OCI-LY1 (cell line): ENCODE measurements at regions not wholly inside any gene's neighbourhood (a gene's known extent, or its start where the extent isn't known, plus 50 kb on each side); places are given as distances from the start of the nearest gene placed in this dataset.

Experiments used
- H2AFZ ChIP-seq: fragments of 200-600 bp; sonication (generic), shearing (Covaris generic); 2 replicates; pipeline ENCODE4 v1.6.0; 2014; ENCODE audit warnings: antibody characterized with exemption, mild to moderate bottlenecking, low read length
- H3F3A ChIP-seq: fragments of 200-600 bp; sonication (generic), shearing (Covaris generic); 2 replicates; pipeline ENCODE4 v1.6.0; 2014; ENCODE audit warnings: mild to moderate bottlenecking, antibody characterized with exemption, low read length, moderate library complexity; ENCODE audit not compliant: insufficient read depth
- H3K27ac ChIP-seq: fragments of 200-600 bp; sonication (generic); 2 replicates; pipeline ENCODE4 v1.5.1; 2014; ENCODE audit warnings: low read length, mixed run types, mild to moderate bottlenecking, low read depth; ENCODE audit not compliant: poor library complexity, severe bottlenecking
- H3K27me3 ChIP-seq: fragments of 200-600 bp; sonication (generic); 2 replicates; pipeline ENCODE4 v1.6.0; 2014; ENCODE audit warnings: antibody characterized with exemption, mild to moderate bottlenecking, low read length, moderate library complexity; ENCODE audit not compliant: insufficient read depth
- H3K36me3 ChIP-seq: fragments of 200-600 bp; sonication (generic); 2 replicates; pipeline ENCODE4 v1.6.1; 2014; ENCODE audit warnings: mild to moderate bottlenecking, antibody characterized with exemption, low read length, moderate library complexity, mixed read lengths; ENCODE audit not compliant: insufficient read depth
- H3K4me1 ChIP-seq: fragments of 200-600 bp; sonication (generic); 2 replicates; pipeline ENCODE4 v1.5.1; 2014; ENCODE audit warnings: mild to moderate bottlenecking, low read length, moderate library complexity; ENCODE audit not compliant: insufficient read depth, severe bottlenecking
- H3K4me2 ChIP-seq: fragments of 200-600 bp; sonication (generic), shearing (Covaris generic); 2 replicates; pipeline ENCODE4 v1.6.1; 2014; ENCODE audit warnings: low read length
- H3K4me3 ChIP-seq: fragments of 200-600 bp; sonication (generic); 2 replicates; pipeline ENCODE4 v1.5.1; 2014; ENCODE audit warnings: low read length, low read depth, mild to moderate bottlenecking, mixed read lengths; ENCODE audit not compliant: poor library complexity, severe bottlenecking
- H3K79me2 ChIP-seq: fragments of 200-600 bp; shearing (Covaris generic); 2 replicates; pipeline ENCODE4 v1.6.1; 2016; ENCODE audit warnings: mixed run types, low read length, mixed read lengths; ENCODE audit not compliant: insufficient read depth
- H3K9ac ChIP-seq: fragments of 200-600 bp; sonication (generic), shearing (Covaris generic); 2 replicates; pipeline ENCODE4 v1.6.1; 2014; ENCODE audit warnings: mild to moderate bottlenecking, low read length, mixed read lengths
- H3K9me2 ChIP-seq: fragments of 200-600 bp; sonication (generic), shearing (Covaris generic); 2 replicates; pipeline ENCODE4 v1.6.1; 2014; ENCODE audit warnings: low read depth, mild to moderate bottlenecking, low read length, mixed read lengths
- H3K9me3 ChIP-seq: fragments of 200-600 bp; shearing (Covaris generic); 2 replicates; pipeline ENCODE4 v1.6.1; 2014; ENCODE audit warnings: low read length, mixed read lengths
- H4K20me1 ChIP-seq: fragments of 200-600 bp; sonication (generic), shearing (Covaris generic); 2 replicates; pipeline ENCODE4 v1.6.0; 2016; ENCODE audit warnings: mild to moderate bottlenecking, low read length; ENCODE audit not compliant: insufficient read depth
- EZH2 ChIP-seq: fragments of 200-600 bp; sonication (generic), shearing (Covaris generic); IDR thresholded peaks from 2 replicates; pipeline ENCODE4 v1.8.0; 2017; ENCODE audit warnings: borderline replicate concordance, mixed run types, mild to moderate bottlenecking, antibody characterized with exemption, low read length, moderate library complexity, mixed read lengths
- TF ChIP-seq, protein P1 (sequence below): fragments of 200-600 bp; sonication (generic), shearing (Covaris generic); IDR thresholded peaks from 2 replicates; pipeline ENCODE4 v1.5.1; 2017; ENCODE audit warnings: mild to moderate bottlenecking, antibody characterized with exemption, low read length, moderate library complexity, mixed read lengths

DNA sequence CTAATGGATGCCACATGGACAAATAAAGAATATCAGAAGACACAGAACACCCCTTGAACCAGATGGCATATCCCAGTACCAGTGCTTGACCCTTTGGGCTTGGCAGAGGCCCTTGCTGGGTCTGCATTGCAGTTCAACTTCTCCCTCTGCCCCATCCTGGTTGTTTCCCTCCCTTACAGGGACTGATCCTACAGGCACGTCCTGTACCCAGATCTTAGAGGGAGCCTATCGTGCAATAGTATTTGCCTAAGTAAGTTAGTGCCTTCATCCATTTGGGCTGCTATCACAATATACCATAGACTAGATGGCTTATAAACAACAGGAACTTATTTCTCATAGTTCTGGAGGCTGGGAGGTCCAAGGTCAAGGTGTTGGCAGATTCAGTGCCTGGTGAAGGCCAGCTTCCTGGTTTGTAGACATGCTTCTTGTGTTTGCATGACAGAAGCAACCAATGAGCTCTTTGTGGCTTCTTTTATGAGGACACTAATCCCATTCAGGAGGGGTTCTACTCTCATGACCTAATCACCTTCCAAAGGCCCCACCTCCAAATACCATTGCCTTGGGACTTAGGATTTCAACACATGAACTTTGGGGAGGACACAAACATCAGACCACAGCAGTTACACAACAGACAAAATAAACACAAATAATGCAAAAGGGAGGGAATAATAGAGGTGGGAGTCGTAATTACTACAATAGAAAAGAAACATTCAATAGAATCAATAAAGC lies 146.5 kb upstream of the MSX1 start:
- Histone ChIP-seq H3K36me3 (no peaks in the 10 kb centered on the region), H3F3A (no peaks in the 10 kb centered on the region), H3K4me2 (no peak overlapping the region), H3K4me3 (no peak overlapping the region), H3K9me2 (no peaks in the 10 kb centered on the region), H4K20me1 (no peaks in the 10 kb centered on the region), H2AFZ (no peak overlapping the region), H3K4me1 (no peaks in the 10 kb centered on the region), H3K79me2 (no peaks in the 10 kb centered on the region), H3K27ac (no peak overlapping the region), H3K9ac (no peak overlapping the region), H3K9me3 (no peaks in the 10 kb centered on the region), H3K27me3 (no peaks in the 10 kb centered on the region)
- TF ChIP-seq, protein P1, sequence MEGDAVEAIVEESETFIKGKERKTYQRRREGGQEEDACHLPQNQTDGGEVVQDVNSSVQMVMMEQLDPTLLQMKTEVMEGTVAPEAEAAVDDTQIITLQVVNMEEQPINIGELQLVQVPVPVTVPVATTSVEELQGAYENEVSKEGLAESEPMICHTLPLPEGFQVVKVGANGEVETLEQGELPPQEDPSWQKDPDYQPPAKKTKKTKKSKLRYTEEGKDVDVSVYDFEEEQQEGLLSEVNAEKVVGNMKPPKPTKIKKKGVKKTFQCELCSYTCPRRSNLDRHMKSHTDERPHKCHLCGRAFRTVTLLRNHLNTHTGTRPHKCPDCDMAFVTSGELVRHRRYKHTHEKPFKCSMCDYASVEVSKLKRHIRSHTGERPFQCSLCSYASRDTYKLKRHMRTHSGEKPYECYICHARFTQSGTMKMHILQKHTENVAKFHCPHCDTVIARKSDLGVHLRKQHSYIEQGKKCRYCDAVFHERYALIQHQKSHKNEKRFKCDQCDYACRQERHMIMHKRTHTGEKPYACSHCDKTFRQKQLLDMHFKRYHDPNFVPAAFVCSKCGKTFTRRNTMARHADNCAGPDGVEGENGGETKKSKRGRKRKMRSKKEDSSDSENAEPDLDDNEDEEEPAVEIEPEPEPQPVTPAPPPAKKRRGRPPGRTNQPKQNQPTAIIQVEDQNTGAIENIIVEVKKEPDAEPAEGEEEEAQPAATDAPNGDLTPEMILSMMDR, result no peak
- TF ChIP-seq EZH2, result no peak

DNA sequence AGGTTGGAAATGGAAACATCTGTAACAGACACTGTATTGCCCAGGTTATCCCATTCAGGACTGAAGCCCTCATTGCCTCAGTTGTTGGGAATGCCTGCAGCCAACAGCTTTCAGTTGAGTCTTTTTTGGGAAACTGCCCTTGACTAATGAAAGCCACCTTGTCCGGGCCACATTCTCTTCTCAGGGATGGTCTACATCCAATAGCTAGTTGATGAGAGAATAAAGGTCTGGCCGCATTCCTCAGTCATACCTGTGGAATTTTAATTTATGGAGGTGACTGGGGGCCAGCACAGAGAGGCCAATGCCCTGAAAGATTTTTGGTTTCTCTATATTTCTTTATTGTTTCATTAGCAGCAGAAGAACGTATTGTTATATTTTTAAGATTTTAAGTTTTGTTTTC lies 147.6 kb upstream of the MSX1 start:
- Histone ChIP-seq H3K9me2 (no peaks in the 10 kb centered on the region), H4K20me1 (no peaks in the 10 kb centered on the region), H3K9ac (no peak overlapping the region), H3K27ac (no peak overlapping the region), H2AFZ (no peak overlapping the region), H3K36me3 (no peaks in the 10 kb centered on the region), H3K27me3 (no peaks in the 10 kb centered on the region), H3K9me3 (no peaks in the 10 kb centered on the region), H3K4me3 (no peak overlapping the region), H3K4me1 (no peaks in the 10 kb centered on the region), H3F3A (no peaks in the 10 kb centered on the region), H3K79me2 (no peaks in the 10 kb centered on the region), H3K4me2 (no peak overlapping the region)
- TF ChIP-seq, protein P1, result no peak
- no peak for TF ChIP-seq EZH2

DNA sequence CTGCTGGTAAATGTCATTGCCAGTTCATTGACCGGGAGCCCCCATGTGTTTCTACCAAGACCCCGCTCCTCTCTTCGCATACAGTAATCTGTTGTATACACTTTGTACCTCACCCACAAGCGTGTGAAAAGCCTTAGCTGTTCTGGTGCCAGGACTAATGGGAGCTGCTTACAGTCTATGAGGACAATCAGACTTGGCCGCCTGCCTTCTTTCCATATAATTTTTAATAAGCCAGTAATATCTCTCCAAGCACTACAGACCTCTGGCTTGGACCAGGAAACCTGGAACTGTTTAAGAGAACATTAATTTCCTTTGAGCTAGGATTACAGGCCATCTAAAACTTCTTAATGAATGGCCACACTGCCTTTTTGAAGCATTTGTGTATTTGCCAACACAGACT lies 149.7 kb upstream of the MSX1 start:
- Histone ChIP-seq H3K27ac (no peak overlapping the region), H2AFZ (no peak overlapping the region), H3K27me3 (no peaks in the 10 kb centered on the region)

More for the DNA sequence above, 149.7 kb upstream of the MSX1 start:
- H3K9me3 ChIP-seq, result no peaks in the 10 kb centered on the region
- no peaks in the 10 kb centered on the region for H3K36me3 ChIP-seq
- TF ChIP-seq, protein P1, result no peak
- TF ChIP-seq EZH2, result no peak
- no peak overlapping the region for H3K4me3 ChIP-seq
- no peaks in the 10 kb centered on the region for H3K9me2 ChIP-seq
- no peaks in the 10 kb centered on the region for H4K20me1 ChIP-seq
- H3K4me2 ChIP-seq, result no peak overlapping the region
- H3F3A ChIP-seq, result no peaks in the 10 kb centered on the region
- H3K4me1 ChIP-seq, result no peaks in the 10 kb centered on the region
- no peak overlapping the region for H3K9ac ChIP-seq
- H3K79me2 ChIP-seq, result no peaks in the 10 kb centered on the region
